ENCODE measurements at regions not wholly inside any gene's neighbourhood (a gene's known extent, or its start where the extent isn't known, plus 50 kb on each side); places are given as distances from the start of the nearest gene placed in this dataset.

DNA sequence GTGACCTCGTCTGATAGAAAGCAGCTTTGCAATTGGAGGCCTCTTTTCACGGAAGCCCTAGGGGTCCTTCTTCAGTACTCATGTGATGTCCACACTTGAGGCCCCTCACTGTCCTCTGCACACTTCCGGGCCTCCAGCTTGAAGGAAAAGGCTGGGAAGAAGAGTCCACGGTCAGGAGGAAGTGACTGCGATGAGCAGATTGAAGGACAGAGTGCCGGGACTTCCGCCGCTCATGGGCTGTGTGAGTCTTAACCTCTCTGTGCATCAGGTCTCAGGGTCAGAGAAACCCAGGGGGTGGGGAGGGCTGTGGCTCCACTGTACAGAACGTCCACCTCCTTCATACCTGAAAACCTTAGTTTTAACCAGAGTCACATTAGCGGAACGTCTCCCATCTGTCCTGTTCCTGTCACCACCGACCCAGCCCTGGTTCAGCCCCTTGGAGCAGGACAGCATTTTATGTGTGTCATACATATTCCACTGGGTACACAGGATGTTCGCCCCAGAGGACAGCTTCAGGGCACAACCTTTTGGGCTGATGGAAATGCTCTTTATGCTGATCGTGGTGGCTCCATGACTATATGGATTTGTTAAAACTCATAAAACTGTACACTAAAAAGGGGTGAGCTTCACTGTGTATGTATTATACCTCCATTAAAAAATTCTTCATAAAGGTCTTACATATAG, 51.0 kb upstream of the SORCS2 start:
- H3K4me3 ChIP-seq: no peak overlapping the region
- TF ChIP-seq POLR2AphosphoS5 (IDR thresholded peaks at IDR 0.05) (no peak), POLR2A (IDR thresholded peaks at IDR 0.05) (no peak), EP300 (IDR thresholded peaks at IDR 0.05) (no peak)
- TF ChIP-seq, protein P1, sequence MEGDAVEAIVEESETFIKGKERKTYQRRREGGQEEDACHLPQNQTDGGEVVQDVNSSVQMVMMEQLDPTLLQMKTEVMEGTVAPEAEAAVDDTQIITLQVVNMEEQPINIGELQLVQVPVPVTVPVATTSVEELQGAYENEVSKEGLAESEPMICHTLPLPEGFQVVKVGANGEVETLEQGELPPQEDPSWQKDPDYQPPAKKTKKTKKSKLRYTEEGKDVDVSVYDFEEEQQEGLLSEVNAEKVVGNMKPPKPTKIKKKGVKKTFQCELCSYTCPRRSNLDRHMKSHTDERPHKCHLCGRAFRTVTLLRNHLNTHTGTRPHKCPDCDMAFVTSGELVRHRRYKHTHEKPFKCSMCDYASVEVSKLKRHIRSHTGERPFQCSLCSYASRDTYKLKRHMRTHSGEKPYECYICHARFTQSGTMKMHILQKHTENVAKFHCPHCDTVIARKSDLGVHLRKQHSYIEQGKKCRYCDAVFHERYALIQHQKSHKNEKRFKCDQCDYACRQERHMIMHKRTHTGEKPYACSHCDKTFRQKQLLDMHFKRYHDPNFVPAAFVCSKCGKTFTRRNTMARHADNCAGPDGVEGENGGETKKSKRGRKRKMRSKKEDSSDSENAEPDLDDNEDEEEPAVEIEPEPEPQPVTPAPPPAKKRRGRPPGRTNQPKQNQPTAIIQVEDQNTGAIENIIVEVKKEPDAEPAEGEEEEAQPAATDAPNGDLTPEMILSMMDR (IDR thresholded peaks at IDR 0.05): no peak
- H3K27me3 ChIP-seq: no peaks in the 10 kb centered on the region
- no peaks in the 10 kb centered on the region for H3K36me3 ChIP-seq
- H3K4me1 ChIP-seq: no peaks in the 10 kb centered on the region
- ATAC-seq: no peak
- H3K27ac ChIP-seq: no peak overlapping the region
- H3K9me3 ChIP-seq: no peaks in the 10 kb centered on the region
- WGBS, 2 donors (ENCODE audit: low coverage in 1 of 2): 79 to 89% methylated on average over 6 to 9 of the region's 14 CpGs

DNA sequence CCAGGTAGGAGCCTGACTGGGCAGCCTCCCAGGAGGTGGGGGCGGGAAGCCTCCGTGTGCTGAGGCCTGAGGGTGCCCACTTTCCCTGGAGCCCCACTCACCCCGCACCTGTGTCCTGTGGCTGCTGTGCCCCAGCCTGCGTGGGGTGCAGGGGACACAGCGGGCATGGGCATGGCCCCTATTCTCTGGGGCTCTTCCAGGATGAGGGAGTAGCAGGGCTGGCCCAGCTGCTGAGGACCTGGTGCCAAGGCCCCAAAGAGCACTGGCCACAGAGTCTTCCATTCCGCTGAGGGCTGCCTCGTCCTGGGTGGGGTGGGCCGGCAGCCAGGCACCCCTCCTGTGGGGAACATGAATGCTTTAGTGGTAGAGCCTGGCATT, 51.7 kb upstream of the SORCS2 start:
- TF ChIP-seq EP300 (IDR thresholded peaks at IDR 0.05) (no peak), POLR2AphosphoS5 (IDR thresholded peaks at IDR 0.05) (no peak), POLR2A (IDR thresholded peaks at IDR 0.05) (no peak)
- TF ChIP-seq, protein P1 (IDR thresholded peaks at IDR 0.05): no peak
- WGBS, 2 donors (ENCODE audit: low coverage in 1 of 2): 80% methylated on average over 1 of the region's 8 CpGs; no CpG with 5 or more reads in 1 of the 2 donors
- no peaks in the 10 kb centered on the region for H3K36me3 ChIP-seq

DNA sequence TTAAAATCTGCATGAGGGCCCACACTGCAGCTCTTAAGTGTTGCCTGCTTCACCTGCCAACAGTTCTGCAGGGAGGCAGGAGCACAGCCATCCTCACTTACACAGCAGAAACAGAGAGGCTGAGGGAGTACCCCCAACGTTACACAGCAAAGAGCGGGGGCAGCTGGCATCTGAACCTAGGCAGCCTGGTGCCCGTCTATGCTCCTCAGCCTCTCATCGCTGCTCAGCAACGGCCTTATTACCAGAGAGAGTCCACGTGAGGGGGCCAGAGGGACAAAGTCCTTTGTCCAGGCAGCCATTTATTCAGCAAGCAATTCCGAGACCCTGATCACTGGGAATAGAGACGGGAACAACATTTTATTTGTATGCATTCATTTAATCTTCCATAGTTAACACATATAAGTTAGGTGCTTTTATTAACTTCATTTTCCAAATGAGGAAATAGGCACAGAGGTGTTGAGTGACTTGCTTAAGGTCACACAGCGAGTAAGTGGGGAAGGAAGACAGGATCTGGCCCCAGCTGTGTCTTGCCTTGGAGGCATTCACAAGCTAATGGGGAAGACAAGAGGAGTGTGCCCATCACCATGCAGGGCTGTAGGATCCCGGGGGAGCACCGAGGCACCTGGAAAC, 52.2 kb upstream of the SORCS2 start:
- TF ChIP-seq POLR2AphosphoS5 (IDR thresholded peaks at IDR 0.05): no peak
- TF ChIP-seq EP300 (IDR thresholded peaks at IDR 0.05): no peak
- TF ChIP-seq POLR2A (IDR thresholded peaks at IDR 0.05): no peak
- TF ChIP-seq, protein P1 (IDR thresholded peaks at IDR 0.05): no peak
- Histone ChIP-seq H3K4me1 (peaks cover 0 to 4% (median 0%) of the 10 kb centered on the region in 3 donors), H3K4me3 (no peak overlapping the region), H3K27me3 (no peaks in the 10 kb centered on the region), H3K36me3 (no peaks in the 10 kb centered on the region), H3K9me3 (no peaks in the 10 kb centered on the region), H3K27ac (no peak overlapping the region)
- WGBS, 2 donors (ENCODE audit: low coverage in 1 of 2): 70 to 75% methylated on average over 2 to 11 of the region's 11 CpGs
- no peak for ATAC-seq

More for the DNA sequence above, 51.7 kb upstream of the SORCS2 start:
- Histone ChIP-seq H3K4me3 (no peak overlapping the region), H3K27ac (no peak overlapping the region), H3K27me3 (no peaks in the 10 kb centered on the region), H3K4me1 (no peaks in the 10 kb centered on the region), H3K9me3 (no peaks in the 10 kb centered on the region)
- no peak for ATAC-seq

DNA sequence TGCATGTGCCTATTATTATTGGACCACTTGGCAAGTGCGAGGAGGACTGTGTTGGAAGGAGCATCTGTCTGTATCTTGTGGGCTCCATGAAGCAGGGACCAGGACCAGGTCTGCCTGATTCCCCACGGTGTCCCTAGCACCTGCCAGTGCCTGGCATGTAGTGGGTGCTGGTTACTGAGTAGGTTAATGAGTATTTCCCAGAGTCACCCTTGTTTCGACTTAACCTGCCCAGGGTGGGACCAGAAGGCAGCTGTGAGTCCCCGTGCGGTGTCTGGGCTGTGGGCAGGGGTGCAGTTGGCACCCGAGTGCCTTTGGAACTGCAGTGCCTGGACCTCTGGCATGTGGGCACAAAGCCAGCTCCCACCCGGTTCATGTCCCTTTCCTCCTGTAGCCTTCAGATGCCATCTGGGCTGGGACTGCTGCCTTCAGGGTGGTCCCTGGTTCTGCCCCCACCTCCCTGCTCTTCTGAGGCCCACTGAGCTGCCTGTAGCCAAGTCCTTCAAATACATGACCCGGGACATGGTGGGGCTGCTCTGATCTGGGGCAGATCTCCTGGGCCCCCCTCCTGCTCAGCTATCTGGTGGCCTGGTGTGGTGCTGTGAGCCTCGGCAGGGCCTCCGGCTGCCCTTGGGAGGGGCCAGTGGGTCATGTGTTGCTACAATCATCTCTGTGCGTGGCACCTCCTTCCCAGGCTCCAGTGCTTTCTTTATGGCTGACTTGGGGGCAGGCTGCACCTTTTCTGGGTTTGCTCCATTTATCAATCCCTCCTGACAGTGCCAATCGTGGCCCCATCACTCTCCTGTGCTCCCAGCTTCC, 53.0 kb upstream of the SORCS2 start:
- 57 to 93% methylated on average over 1 to 3 of the region's 12 CpGs for WGBS, 2 donors (ENCODE audit: low coverage in 1 of 2)
- Histone ChIP-seq H3K4me3 (no peak overlapping the region), H3K9me3 (no peaks in the 10 kb centered on the region), H3K27ac (no peak overlapping the region), H3K27me3 (no peaks in the 10 kb centered on the region), H3K4me1 (peaks cover 0 to 9% (median 0%) of the 10 kb centered on the region in 3 donors), H3K36me3 (no peaks in the 10 kb centered on the region)
- TF ChIP-seq EP300 (IDR thresholded peaks at IDR 0.05) (no peak), POLR2A (IDR thresholded peaks at IDR 0.05) (no peak), POLR2AphosphoS5 (IDR thresholded peaks at IDR 0.05) (no peak)
- TF ChIP-seq, protein P1 (IDR thresholded peaks at IDR 0.05): no peak
- ATAC-seq: no peak

All from gastroesophageal sphincter (tissue), 4 donors.